Thyroid gland (tissue), 4 donors: ENCODE measurements at regions not wholly inside any gene's neighbourhood (a gene's known extent, or its start where the extent isn't known, plus 50 kb on each side); places are given as distances from the start of the nearest gene placed in this dataset.

ENCODE experiments used
- POLR2A ChIP-seq, 2 donors: fragments of 450-650 bp; IDR thresholded peaks; one replicate each; pipeline ENCODE4 v1.6.1; 2017; ENCODE audit warnings: antibody characterized with exemption in 2 of 2, mild to moderate bottlenecking in 2 of 2, moderate library complexity in 1 of 2
- TF ChIP-seq, protein P1 (sequence below), 6 experiments: fragments of 200-600 bp in 3 of 6; fragments of 450-650 bp in 3 of 6; sonication (generic) in 3 of 6; IDR thresholded peaks; one replicate each; pipeline ENCODE4 v1.5.1; 2016 to 2019; ENCODE audit warnings: antibody characterized with exemption in 6 of 6, mild to moderate bottlenecking in 2 of 6, inconsistent platforms in 1 of 6, moderate library complexity in 1 of 6

DNA sequence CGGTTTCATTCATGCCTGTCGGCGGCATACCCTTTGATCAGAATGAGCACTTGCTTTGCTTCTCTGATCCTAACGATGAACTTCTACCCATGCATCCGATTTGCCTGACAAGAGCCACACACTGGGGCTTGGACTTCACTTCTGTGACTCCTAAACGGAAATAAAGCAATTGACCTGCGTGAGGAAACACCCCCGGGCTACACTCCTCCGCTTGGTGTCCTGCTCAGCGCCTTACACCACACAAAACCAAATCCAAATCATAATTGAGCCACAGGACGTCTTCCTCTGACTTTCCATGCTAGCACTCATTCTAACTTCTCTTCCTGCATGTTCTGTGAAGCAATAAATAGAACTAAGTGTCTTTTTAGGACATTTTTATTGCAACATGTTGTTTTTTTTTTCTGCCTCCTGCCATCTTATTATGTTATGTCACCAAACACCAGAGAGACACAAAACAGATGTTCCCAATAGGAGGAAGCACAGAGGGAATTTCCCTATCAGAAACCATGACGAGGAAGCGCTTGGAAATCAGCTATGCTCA, 110.8 kb upstream of the FAM9B start:
- no peak for TF ChIP-seq POLR2A (IDR thresholded peaks at IDR 0.05)
- TF ChIP-seq, protein P1, sequence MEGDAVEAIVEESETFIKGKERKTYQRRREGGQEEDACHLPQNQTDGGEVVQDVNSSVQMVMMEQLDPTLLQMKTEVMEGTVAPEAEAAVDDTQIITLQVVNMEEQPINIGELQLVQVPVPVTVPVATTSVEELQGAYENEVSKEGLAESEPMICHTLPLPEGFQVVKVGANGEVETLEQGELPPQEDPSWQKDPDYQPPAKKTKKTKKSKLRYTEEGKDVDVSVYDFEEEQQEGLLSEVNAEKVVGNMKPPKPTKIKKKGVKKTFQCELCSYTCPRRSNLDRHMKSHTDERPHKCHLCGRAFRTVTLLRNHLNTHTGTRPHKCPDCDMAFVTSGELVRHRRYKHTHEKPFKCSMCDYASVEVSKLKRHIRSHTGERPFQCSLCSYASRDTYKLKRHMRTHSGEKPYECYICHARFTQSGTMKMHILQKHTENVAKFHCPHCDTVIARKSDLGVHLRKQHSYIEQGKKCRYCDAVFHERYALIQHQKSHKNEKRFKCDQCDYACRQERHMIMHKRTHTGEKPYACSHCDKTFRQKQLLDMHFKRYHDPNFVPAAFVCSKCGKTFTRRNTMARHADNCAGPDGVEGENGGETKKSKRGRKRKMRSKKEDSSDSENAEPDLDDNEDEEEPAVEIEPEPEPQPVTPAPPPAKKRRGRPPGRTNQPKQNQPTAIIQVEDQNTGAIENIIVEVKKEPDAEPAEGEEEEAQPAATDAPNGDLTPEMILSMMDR (IDR thresholded peaks at IDR 0.05): no peak
